OCI-LY1 (cell line): ENCODE measurements at regions not wholly inside any gene's neighbourhood (a gene's known extent, or its start where the extent isn't known, plus 50 kb on each side); places are given as distances from the start of the nearest gene placed in this dataset.

Source experiments
- EZH2 ChIP-seq: fragments of 200-600 bp; sonication (generic), shearing (Covaris generic); IDR thresholded peaks from 2 replicates; pipeline ENCODE4 v1.8.0; 2017; ENCODE audit warnings: borderline replicate concordance, mixed run types, mild to moderate bottlenecking, antibody characterized with exemption, low read length, moderate library complexity, mixed read lengths
- TF ChIP-seq, protein P1 (sequence below): fragments of 200-600 bp; sonication (generic), shearing (Covaris generic); IDR thresholded peaks from 2 replicates; pipeline ENCODE4 v1.5.1; 2017; ENCODE audit warnings: mild to moderate bottlenecking, antibody characterized with exemption, low read length, moderate library complexity, mixed read lengths

DNA sequence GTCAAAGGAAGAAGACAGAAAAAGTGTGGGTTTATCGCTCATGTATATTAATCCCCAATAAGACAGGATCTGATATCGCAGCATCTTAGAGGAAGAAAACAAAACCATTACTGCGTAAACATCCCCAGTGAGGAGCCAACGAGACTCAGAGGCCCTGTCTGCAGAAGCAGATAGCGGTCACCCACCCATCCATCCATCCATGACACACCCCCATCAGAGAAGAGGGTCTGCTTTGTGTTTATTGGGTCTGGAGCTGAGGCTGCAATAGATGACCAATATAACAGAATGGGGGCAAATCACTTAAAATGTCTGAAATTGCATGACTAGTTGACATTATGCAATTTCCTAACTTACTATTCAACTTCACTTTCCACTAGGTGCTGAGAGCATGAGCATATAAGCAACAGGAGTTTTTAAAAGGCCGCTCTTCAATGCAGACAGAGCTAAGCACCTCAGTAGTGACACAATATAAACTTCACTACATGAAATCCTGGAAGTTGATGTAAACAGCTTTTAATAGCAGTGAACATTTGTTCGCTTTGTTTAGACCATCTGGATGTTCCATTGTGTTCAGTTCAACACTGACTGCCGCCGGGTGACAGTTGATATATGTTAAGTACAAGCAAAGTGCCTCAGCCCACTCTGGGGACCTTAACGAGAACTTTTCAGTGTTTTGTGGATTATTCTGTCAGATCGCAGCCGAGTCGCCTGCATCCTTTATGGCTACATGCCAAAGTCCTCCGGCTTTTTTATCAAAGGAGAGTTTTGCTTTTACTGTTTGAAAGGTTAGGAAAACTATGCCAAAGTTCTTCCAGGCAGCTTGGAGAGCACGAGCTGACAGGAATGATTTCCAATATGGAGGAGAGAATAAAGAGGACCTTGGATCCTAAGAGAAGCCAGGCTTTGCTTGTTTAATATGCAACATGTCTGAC lies 167.5 kb downstream of the ZNF281 start:
- TF ChIP-seq, protein P1, sequence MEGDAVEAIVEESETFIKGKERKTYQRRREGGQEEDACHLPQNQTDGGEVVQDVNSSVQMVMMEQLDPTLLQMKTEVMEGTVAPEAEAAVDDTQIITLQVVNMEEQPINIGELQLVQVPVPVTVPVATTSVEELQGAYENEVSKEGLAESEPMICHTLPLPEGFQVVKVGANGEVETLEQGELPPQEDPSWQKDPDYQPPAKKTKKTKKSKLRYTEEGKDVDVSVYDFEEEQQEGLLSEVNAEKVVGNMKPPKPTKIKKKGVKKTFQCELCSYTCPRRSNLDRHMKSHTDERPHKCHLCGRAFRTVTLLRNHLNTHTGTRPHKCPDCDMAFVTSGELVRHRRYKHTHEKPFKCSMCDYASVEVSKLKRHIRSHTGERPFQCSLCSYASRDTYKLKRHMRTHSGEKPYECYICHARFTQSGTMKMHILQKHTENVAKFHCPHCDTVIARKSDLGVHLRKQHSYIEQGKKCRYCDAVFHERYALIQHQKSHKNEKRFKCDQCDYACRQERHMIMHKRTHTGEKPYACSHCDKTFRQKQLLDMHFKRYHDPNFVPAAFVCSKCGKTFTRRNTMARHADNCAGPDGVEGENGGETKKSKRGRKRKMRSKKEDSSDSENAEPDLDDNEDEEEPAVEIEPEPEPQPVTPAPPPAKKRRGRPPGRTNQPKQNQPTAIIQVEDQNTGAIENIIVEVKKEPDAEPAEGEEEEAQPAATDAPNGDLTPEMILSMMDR, result no peak
- no peak for TF ChIP-seq EZH2
